Neural cell (in vitro differentiated cells): ENCODE measurements at regions not wholly inside any gene's neighbourhood (a gene's known extent, or its start where the extent isn't known, plus 50 kb on each side); places are given as distances from the start of the nearest gene placed in this dataset.

Experiments used
- EP300 ChIP-seq: fragments of 450-650 bp; conservative IDR thresholded peaks from 2 replicates; pipeline ENCODE4 v1.6.1; 2014; ENCODE audit warnings: antibody characterized with exemption, mild to moderate bottlenecking, moderate library complexity; ENCODE audit not compliant: poor library complexity, severe bottlenecking
- EZH2 ChIP-seq: fragments of 200-600, 300-800 bp; shearing (Covaris generic), sonication (generic); IDR thresholded peaks from 2 replicates; pipeline ENCODE4 v1.6.1; 2014; ENCODE audit warnings: antibody characterized with exemption, low read length, borderline replicate concordance, mild to moderate bottlenecking; ENCODE audit not compliant: insufficient read depth, poor library complexity, severe bottlenecking
- MXI1 ChIP-seq: fragments of 450-650 bp; conservative IDR thresholded peaks from 2 replicates; pipeline ENCODE4 v1.6.1; 2014; ENCODE audit warnings: antibody characterized with exemption, mild to moderate bottlenecking; ENCODE audit not compliant: poor library complexity, severe bottlenecking
- POLR2AphosphoS5 ChIP-seq: IDR thresholded peaks from 2 replicates; pipeline ENCODE4 v1.6.1; 2012
- RAD21 ChIP-seq: fragments of 450-650 bp; conservative IDR thresholded peaks from 2 replicates; pipeline ENCODE4 v1.6.1; 2014; ENCODE audit warnings: antibody characterized with exemption, mild to moderate bottlenecking, moderate library complexity
- SMC3 ChIP-seq: fragments of 450-650 bp; conservative IDR thresholded peaks from 2 replicates; pipeline ENCODE4 v1.6.1; 2014; ENCODE audit warnings: antibody characterized with exemption, mild to moderate bottlenecking, moderate library complexity; ENCODE audit not compliant: poor library complexity
- TAF1 ChIP-seq: IDR thresholded peaks from 2 replicates; pipeline ENCODE4 v1.6.1; 2012; ENCODE audit warnings: low read depth
- TF ChIP-seq, protein P1 (sequence below): fragments of 450-650 bp; IDR thresholded peaks from 2 replicates; pipeline ENCODE4 v1.5.1; 2014; ENCODE audit warnings: antibody characterized with exemption, mild to moderate bottlenecking, moderate library complexity; ENCODE audit not compliant: poor library complexity, severe bottlenecking
- TF ChIP-seq, protein P2 (sequence below): IDR thresholded peaks from 2 replicates; pipeline ENCODE4 v1.6.1; 2012; ENCODE audit warnings: borderline replicate concordance

DNA sequence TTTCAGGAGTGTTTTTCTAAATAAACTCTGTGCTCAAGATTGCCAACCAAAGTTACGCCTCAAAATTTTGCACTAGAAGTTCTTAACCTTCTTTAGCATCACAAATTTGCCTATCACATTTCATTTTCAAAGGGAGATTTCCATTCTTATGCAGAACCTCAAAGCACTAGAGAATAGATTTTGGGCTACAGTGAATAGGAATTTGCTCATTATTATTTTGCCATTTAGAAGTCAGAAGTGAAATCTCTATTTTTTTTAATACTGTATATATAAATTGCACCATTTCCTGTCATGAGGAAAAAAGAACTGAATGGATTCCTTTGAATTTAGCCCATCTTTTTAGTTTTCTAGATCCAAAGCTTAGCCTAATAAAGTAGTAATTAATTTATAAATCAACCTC is 796.4 kb downstream of the ADGRL2 start:
- no peak for TF ChIP-seq POLR2AphosphoS5
- TF ChIP-seq, protein P1, sequence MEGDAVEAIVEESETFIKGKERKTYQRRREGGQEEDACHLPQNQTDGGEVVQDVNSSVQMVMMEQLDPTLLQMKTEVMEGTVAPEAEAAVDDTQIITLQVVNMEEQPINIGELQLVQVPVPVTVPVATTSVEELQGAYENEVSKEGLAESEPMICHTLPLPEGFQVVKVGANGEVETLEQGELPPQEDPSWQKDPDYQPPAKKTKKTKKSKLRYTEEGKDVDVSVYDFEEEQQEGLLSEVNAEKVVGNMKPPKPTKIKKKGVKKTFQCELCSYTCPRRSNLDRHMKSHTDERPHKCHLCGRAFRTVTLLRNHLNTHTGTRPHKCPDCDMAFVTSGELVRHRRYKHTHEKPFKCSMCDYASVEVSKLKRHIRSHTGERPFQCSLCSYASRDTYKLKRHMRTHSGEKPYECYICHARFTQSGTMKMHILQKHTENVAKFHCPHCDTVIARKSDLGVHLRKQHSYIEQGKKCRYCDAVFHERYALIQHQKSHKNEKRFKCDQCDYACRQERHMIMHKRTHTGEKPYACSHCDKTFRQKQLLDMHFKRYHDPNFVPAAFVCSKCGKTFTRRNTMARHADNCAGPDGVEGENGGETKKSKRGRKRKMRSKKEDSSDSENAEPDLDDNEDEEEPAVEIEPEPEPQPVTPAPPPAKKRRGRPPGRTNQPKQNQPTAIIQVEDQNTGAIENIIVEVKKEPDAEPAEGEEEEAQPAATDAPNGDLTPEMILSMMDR, result no peak
- TF ChIP-seq SMC3, result no peak
- TF ChIP-seq EZH2, result no peak
- no peak for TF ChIP-seq MXI1
- TF ChIP-seq TAF1, result no peak
- TF ChIP-seq EP300, result no peak
- TF ChIP-seq, protein P2, sequence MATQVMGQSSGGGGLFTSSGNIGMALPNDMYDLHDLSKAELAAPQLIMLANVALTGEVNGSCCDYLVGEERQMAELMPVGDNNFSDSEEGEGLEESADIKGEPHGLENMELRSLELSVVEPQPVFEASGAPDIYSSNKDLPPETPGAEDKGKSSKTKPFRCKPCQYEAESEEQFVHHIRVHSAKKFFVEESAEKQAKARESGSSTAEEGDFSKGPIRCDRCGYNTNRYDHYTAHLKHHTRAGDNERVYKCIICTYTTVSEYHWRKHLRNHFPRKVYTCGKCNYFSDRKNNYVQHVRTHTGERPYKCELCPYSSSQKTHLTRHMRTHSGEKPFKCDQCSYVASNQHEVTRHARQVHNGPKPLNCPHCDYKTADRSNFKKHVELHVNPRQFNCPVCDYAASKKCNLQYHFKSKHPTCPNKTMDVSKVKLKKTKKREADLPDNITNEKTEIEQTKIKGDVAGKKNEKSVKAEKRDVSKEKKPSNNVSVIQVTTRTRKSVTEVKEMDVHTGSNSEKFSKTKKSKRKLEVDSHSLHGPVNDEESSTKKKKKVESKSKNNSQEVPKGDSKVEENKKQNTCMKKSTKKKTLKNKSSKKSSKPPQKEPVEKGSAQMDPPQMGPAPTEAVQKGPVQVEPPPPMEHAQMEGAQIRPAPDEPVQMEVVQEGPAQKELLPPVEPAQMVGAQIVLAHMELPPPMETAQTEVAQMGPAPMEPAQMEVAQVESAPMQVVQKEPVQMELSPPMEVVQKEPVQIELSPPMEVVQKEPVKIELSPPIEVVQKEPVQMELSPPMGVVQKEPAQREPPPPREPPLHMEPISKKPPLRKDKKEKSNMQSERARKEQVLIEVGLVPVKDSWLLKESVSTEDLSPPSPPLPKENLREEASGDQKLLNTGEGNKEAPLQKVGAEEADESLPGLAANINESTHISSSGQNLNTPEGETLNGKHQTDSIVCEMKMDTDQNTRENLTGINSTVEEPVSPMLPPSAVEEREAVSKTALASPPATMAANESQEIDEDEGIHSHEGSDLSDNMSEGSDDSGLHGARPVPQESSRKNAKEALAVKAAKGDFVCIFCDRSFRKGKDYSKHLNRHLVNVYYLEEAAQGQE, result no peak
- no peak for TF ChIP-seq RAD21
